Spleen (tissue), 11 donors: ENCODE measurements at regions not wholly inside any gene's neighbourhood (a gene's known extent, or its start where the extent isn't known, plus 50 kb on each side); places are given as distances from the start of the nearest gene placed in this dataset.

ENCODE experiments used
- DNase-seq: peaks from one replicate; pipeline ENCODE4 v3.0.0-alpha.2; 2020
- H3K27ac ChIP-seq, 8 donors: fragments of 200-600 bp; sonication (generic) in 7 of 8; 1 replicate in 4 of 8; 2 replicates in 4 of 8; pipeline versions ENCODE4 v1.5.0 to v1.8.0; 2016 to 2021; ENCODE audit warnings: inconsistent platforms in 4 of 8, mild to moderate bottlenecking in 4 of 8, moderate library complexity in 1 of 8
- H3K27me3 ChIP-seq, 7 donors: fragments of 200-600 bp; sonication (generic) in 6 of 7; replicated peaks in 1 of 7; 1 replicate in 4 of 7; 2 replicates in 3 of 7; pipeline versions ENCODE4 v1.5.0 to v1.8.0; 2016 to 2021; ENCODE audit warnings: inconsistent platforms in 3 of 7, mild to moderate bottlenecking in 1 of 7
- H3K36me3 ChIP-seq, 6 donors: fragments of 200-600 bp; sonication (generic) in 5 of 6; 1 replicate in 4 of 6; 2 replicates in 2 of 6; pipeline versions ENCODE4 v1.5.0 to v1.8.0; 2016 to 2021; ENCODE audit warnings: inconsistent platforms in 2 of 6
- H3K4me1 ChIP-seq, 6 donors: fragments of 200-600 bp; sonication (generic) in 5 of 6; 1 replicate in 3 of 6; 2 replicates in 3 of 6; pipeline versions ENCODE4 v1.5.0 to v1.8.0; 2016 to 2021; ENCODE audit warnings: inconsistent platforms in 3 of 6
- H3K4me3 ChIP-seq, 8 donors: fragments of 200-600 bp; sonication (generic) in 7 of 8; 1 replicate in 4 of 8; 2 replicates in 4 of 8; pipeline versions ENCODE4 v1.5.0 to v1.8.0; 2016 to 2021; ENCODE audit warnings: inconsistent platforms in 4 of 8, mild to moderate bottlenecking in 4 of 8, moderate library complexity in 2 of 8
- H3K9me3 ChIP-seq, 8 donors: fragments of 200-600 bp; sonication (generic) in 7 of 8; 1 replicate in 4 of 8; 2 replicates in 4 of 8; pipeline versions ENCODE4 v1.5.0 to v1.8.0; 2016 to 2021; ENCODE audit warnings: inconsistent platforms in 4 of 8
- POLR2A ChIP-seq, 3 donors: fragments of 450-650 bp; IDR thresholded peaks; one replicate each; pipeline ENCODE4 v1.5.1; 2017; ENCODE audit warnings: antibody characterized with exemption in 3 of 3, mild to moderate bottlenecking in 1 of 3
- POLR2AphosphoS5 ChIP-seq, 3 donors: sonication (generic); formaldehyde crosslinking; IDR thresholded peaks; one replicate each; pipeline ENCODE4 v1.5.1; 2017; ENCODE audit warnings: antibody characterized with exemption in 3 of 3
- WGBS, 5 donors: extraction: QIAGEN DNeasy Blood & Tissue Kit in 3 of 5; methylation state at CpG; one replicate each; pipeline versions ENCODE4 v1.1.5 to v1.1.7; 2013 to 2018; 5-methylcytosine and 5-hydroxymethylcytosine counted together
- intact Hi-C: fragments of 100-400 bp; cut with DNase I; formaldehyde crosslinking; loops from one replicate; pipeline ENCODE4 v1.15.0; 2023; ENCODE audit warnings: low total_unique reads
- TF ChIP-seq, protein P1 (sequence below), 11 experiments: fragments of 200-600 bp in 7 of 11; fragments of 450-650 bp in 4 of 11; sonication (generic) in 4 of 11; IDR thresholded peaks in 8 of 11; conservative IDR thresholded peaks in 3 of 11; 1 replicate in 7 of 11; 2 replicates in 4 of 11; pipeline versions ENCODE4 v1.4.0 to v1.8.0; 2016 to 2021; ENCODE audit warnings: antibody characterized with exemption in 11 of 11, inconsistent platforms in 4 of 11, mild to moderate bottlenecking in 1 of 11
- donor health status: healthy with polysubstance abuse.
- donor health status: DM: no; HTN: no; CAD: no; lungs with moderate emphysema.
- donor health status: DM: no; HTN: no; CAD: no.
- donor health status: Bipolar disorder and iron deficiency.
- donor health status: healthy.
- donor health status: DM: no; HTN: no; CAD: no.
- donor health status: DM: yes; HTN: yes; CAD: no.

- intact Hi-C loops = no loop called here
- peak overlapping the region in 3 of 8 donors; percentile 1 to 59 (median 48) for H3K27ac ChIP-seq
- H3K4me3 ChIP-seq = no peak overlapping the region
- 35 to 63% (median 55%) methylated on average over 2 of the region's 2 CpGs for WGBS, 5 donors
- TF ChIP-seq POLR2AphosphoS5 (IDR thresholded peaks at IDR 0.05) (no peak), POLR2A (IDR thresholded peaks at IDR 0.05) (no peak)
- TF ChIP-seq, protein P1, sequence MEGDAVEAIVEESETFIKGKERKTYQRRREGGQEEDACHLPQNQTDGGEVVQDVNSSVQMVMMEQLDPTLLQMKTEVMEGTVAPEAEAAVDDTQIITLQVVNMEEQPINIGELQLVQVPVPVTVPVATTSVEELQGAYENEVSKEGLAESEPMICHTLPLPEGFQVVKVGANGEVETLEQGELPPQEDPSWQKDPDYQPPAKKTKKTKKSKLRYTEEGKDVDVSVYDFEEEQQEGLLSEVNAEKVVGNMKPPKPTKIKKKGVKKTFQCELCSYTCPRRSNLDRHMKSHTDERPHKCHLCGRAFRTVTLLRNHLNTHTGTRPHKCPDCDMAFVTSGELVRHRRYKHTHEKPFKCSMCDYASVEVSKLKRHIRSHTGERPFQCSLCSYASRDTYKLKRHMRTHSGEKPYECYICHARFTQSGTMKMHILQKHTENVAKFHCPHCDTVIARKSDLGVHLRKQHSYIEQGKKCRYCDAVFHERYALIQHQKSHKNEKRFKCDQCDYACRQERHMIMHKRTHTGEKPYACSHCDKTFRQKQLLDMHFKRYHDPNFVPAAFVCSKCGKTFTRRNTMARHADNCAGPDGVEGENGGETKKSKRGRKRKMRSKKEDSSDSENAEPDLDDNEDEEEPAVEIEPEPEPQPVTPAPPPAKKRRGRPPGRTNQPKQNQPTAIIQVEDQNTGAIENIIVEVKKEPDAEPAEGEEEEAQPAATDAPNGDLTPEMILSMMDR (IDR thresholded peaks at IDR 0.05 in 8 of 11, conservative IDR thresholded peaks at IDR 0.05 in 3 of 11) = no peak
- H3K4me1 ChIP-seq = peaks cover 0 to 19% (median 2%) of the 10 kb centered on the region in 6 donors
- H3K9me3 ChIP-seq = no peaks in the 10 kb centered on the region
- no peaks in the 10 kb centered on the region for H3K36me3 ChIP-seq
- no peak for DNase-seq
- H3K27me3 ChIP-seq = no peaks in the 10 kb centered on the region
Observed at GRCh38 chr1:229043115-229043514, 227.8 kb upstream of the RAB4A start.

- Histone ChIP-seq H3K27ac (no peak overlapping the region), H3K36me3 (no peaks in the 10 kb centered on the region), H3K4me1 (peaks cover 0 to 19% (median 2%) of the 10 kb centered on the region in 6 donors), H3K9me3 (peaks cover 0 to 4% (median 0%) of the 10 kb centered on the region in 8 donors), H3K27me3 (no peaks in the 10 kb centered on the region), H3K4me3 (no peak overlapping the region)
- intact Hi-C loops = no loop called here
- TF ChIP-seq POLR2A (IDR thresholded peaks at IDR 0.05) = no peak
- TF ChIP-seq, protein P1 (IDR thresholded peaks at IDR 0.05 in 8 of 11, conservative IDR thresholded peaks at IDR 0.05 in 3 of 11) = no peak
- no peak for TF ChIP-seq POLR2AphosphoS5 (IDR thresholded peaks at IDR 0.05)
- WGBS, 5 donors = 72 to 86% (median 83%) methylated on average over 9 to 14 of the region's 14 CpGs
- no peak for DNase-seq
Observed at GRCh38 chr1:229046251-229046853, 224.6 kb upstream of the RAB4A start.

DNA sequence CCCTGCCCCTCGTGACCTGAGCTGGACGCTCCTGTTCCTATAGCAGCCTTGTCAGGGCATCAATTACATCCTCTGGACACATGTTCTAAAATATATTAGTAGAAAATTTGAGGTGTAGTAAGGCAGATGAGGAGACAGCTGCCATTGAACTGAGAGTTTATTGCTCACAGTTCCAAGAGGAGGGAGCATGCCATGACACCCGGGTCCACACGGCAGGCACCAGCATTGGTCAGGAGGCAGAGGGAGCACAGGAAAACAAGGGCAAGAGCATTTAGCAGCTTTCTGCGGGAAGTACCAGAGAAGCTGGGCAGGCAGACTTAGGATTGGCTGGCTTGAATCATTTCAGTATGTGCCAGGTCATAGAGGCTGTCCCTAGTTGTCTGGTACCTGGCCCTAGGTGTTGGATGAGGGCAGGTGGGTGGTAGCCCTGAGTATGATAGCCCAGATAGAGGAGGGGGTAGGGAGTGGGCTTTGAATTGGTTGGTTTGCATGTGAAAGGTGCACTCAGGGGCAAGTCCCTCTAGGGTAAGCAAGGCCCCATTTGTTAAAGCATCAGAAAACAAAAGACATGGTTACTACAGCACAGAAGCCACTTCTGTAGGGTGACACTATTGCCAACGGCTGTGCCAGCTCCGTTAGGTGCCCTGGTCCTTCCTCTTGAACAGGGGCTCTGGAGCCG lies 223.6 kb upstream of the RAB4A start:
- Histone ChIP-seq H3K36me3 (no peaks in the 10 kb centered on the region), H3K4me3 (no peak overlapping the region), H3K27me3 (no peaks in the 10 kb centered on the region), H3K9me3 (peaks cover 0 to 10% (median 4%) of the 10 kb centered on the region in 8 donors), H3K4me1 (peaks cover 0 to 15% (median 2%) of the 10 kb centered on the region in 6 donors), H3K27ac (no peak overlapping the region)
- intact Hi-C loops = no loop called here
- WGBS, 5 donors = 81 to 95% (median 86%) methylated on average over 8 of the region's 8 CpGs
- TF ChIP-seq POLR2A (IDR thresholded peaks at IDR 0.05) (no peak), POLR2AphosphoS5 (IDR thresholded peaks at IDR 0.05) (no peak)
- TF ChIP-seq, protein P1 (IDR thresholded peaks at IDR 0.05 in 8 of 11, conservative IDR thresholded peaks at IDR 0.05 in 3 of 11) = no peak
- DNase-seq = no peak

DNA sequence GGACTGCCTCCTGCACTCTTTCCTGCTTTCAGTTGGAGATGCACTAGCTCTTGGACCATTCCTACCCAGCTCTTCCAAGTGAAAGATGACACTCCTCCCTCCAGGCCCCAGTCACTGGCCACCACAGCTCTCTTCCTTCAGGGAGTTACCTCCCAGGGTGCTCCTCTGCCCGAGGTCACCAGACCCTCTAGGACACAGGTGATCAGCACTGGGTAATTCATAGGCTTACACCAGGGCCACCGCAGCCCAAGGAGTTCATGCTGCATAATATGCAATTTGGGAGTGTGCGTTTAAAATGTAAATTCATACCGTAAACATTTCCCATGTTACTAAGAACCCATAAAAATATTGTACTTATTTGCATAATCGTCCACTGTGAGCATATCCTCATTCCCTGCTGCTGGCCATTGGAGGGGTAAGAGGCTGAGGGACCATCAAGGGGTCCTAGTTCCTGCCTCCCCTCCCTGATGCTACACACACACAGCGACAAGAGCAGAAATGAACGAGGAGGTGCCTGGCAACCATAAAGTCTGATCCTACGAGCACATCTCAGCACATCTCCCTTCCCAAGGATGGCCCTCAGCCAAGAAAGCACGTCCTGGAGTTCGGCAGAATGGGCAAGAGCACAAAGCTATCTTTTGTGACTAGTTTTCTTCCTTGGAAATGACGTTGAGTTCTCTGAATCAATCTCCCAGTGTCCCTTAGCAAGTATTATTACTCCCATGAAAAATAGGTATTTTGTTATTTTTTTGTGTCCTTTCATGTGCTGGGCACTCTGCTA lies 222.9 kb upstream of the RAB4A start:
- H3K4me1 ChIP-seq = peaks cover 0 to 8% (median 2%) of the 10 kb centered on the region in 6 donors
- no peak overlapping the region for H3K4me3 ChIP-seq
- H3K27me3 ChIP-seq = no peaks in the 10 kb centered on the region
- TF ChIP-seq POLR2A (IDR thresholded peaks at IDR 0.05) (no peak), POLR2AphosphoS5 (IDR thresholded peaks at IDR 0.05) (no peak)
- TF ChIP-seq, protein P1 (IDR thresholded peaks at IDR 0.05 in 8 of 11, conservative IDR thresholded peaks at IDR 0.05 in 3 of 11) = no peak
- H3K36me3 ChIP-seq = no peaks in the 10 kb centered on the region
- intact Hi-C loops = no loop called here
- DNase-seq = no peak
- H3K9me3 ChIP-seq = peaks cover 0 to 10% (median 4%) of the 10 kb centered on the region in 8 donors
- H3K27ac ChIP-seq = no peak overlapping the region
- WGBS, 5 donors = 87 to 92% (median 88%) methylated on average over 11 of the region's 11 CpGs
